SK-N-MC (cell line): ENCODE measurements at regions not wholly inside any gene's neighbourhood (a gene's known extent, or its start where the extent isn't known, plus 50 kb on each side); places are given as distances from the start of the nearest gene placed in this dataset.

Experiments
- EZH2 ChIP-seq: fragments of 200-600 bp; sonication (generic); IDR thresholded peaks from one replicate; pipeline ENCODE4 v1.6.1; 2017; ENCODE audit warnings: antibody characterized with exemption
- FOXP2 ChIP-seq: optimal IDR thresholded peaks from 2 replicates; pipeline ENCODE3; 2011; ENCODE audit warnings: mild to moderate bottlenecking, moderate library complexity; ENCODE audit not compliant: insufficient read depth; ENCODE audit errors: extremely low read length, control extremely low read depth
- POLR2AphosphoS5 ChIP-seq: IDR thresholded peaks from 2 replicates; pipeline ENCODE4 v1.6.1; 2012; ENCODE audit warnings: mild to moderate bottlenecking, low read depth, low read length, borderline replicate concordance

- no peak for TF ChIP-seq POLR2AphosphoS5
- no peak for TF ChIP-seq EZH2
- TF ChIP-seq FOXP2, result no peak
These were observed 241.7 kb downstream of the TMEM26 start for GRCh38 chr10:61211468-61211867.
